Endodermal cell (in vitro differentiated cells): ENCODE measurements at regions not wholly inside any gene's neighbourhood (a gene's known extent, or its start where the extent isn't known, plus 50 kb on each side); places are given as distances from the start of the nearest gene placed in this dataset.

Experiments
- DNase-seq: peaks from one replicate; pipeline ENCODE4 v3.0.0-alpha.2; 2017
- H3K27ac ChIP-seq: 2 replicates; pipeline ENCODE4 v1.5.1; 2013; ENCODE audit warnings: mild to moderate bottlenecking, low read depth, low read length, moderate library complexity
- H3K27me3 ChIP-seq: 2 replicates; pipeline ENCODE4 v1.6.1; 2013; ENCODE audit warnings: mild to moderate bottlenecking, low read length, moderate library complexity; ENCODE audit not compliant: insufficient read depth, control insufficient read depth, poor library complexity, severe bottlenecking
- H3K36me3 ChIP-seq: 2 replicates; pipeline ENCODE4 v1.7.0; 2013; ENCODE audit warnings: mild to moderate bottlenecking, low read length, moderate library complexity; ENCODE audit not compliant: control insufficient read depth, insufficient read depth
- H3K4me1 ChIP-seq: one replicate; pipeline ENCODE4 v1.7.0; 2013; ENCODE audit warnings: low read length; ENCODE audit not compliant: control insufficient read depth, insufficient read depth
- H3K4me3 ChIP-seq: 2 replicates; pipeline ENCODE4 v1.5.1; 2013; ENCODE audit warnings: mild to moderate bottlenecking, low read length, moderate library complexity
- H3K9ac ChIP-seq: 2 replicates; pipeline ENCODE4 v1.6.1; 2013; ENCODE audit warnings: mild to moderate bottlenecking, low read length, moderate library complexity; ENCODE audit not compliant: poor library complexity, severe bottlenecking; ENCODE audit errors: extremely low read depth
- H3K9me3 ChIP-seq: 2 replicates; pipeline ENCODE4 v1.6.1; 2013; ENCODE audit warnings: mild to moderate bottlenecking, low read length, moderate library complexity; ENCODE audit not compliant: control insufficient read depth
- H3K27ac Mint-ChIP-seq: 2 replicates; pipeline ENCODE4 v1.8.0; 2020; ENCODE audit warnings: mixed read lengths
- H3K27me3 Mint-ChIP-seq: 2 replicates; pipeline ENCODE4 v1.8.0; 2021; ENCODE audit warnings: mild to moderate bottlenecking, mixed read lengths; ENCODE audit not compliant: insufficient read depth
- H3K36me3 Mint-ChIP-seq: 2 replicates; pipeline ENCODE4 v1.8.0; 2020; ENCODE audit warnings: low read depth, mixed read lengths
- H3K4me1 Mint-ChIP-seq: 2 replicates; pipeline ENCODE4 v1.8.0; 2020; ENCODE audit warnings: mixed read lengths
- H3K4me3 Mint-ChIP-seq: 2 replicates; pipeline ENCODE4 v1.8.0; 2020; ENCODE audit warnings: mild to moderate bottlenecking, moderate library complexity, mixed read lengths
- H3K9me3 Mint-ChIP-seq: 2 replicates; pipeline ENCODE4 v1.8.0; 2020; ENCODE audit warnings: mild to moderate bottlenecking, mixed read lengths
- WGBS, 2 experiments: methylation state at CpG; one replicate each; pipeline versions ENCODE4 v1.1.5 to v1.1.7; 2013; ENCODE audit warnings: missing lambda C conversion rate in 2 of 2, mixed read lengths in 1 of 2; ENCODE audit not compliant: insufficient coverage in 1 of 2, insufficient read length in 1 of 2; 5-methylcytosine and 5-hydroxymethylcytosine counted together
- TF ChIP-seq, protein P1 (sequence below): fragments of 200-600 bp; sonication (generic); conservative IDR thresholded peaks from 2 replicates; pipeline ENCODE4 v1.5.0; 2021; ENCODE audit warnings: antibody characterized with exemption, mild to moderate bottlenecking

DNA sequence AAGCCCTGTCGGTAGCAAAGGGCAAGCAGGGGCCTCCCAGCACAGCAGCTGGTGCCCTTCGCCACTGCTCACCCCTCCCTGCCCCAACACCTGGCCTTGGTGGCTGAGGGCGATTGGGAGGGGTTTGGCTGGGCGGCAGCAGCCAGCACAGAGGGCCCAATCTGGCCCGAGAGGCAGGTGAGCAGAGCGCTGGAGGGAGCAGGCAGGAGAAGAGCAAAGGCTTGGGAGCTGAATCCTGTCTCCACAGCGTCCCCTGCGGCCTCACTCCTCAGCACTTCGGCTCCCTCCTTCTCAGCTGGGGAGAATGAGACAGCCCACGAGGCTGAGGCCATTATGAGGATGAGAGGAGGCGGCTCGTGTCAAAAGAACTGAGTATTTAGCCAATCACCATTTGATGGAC lies 74.9 kb upstream of the TAF1B start:
- no peak overlapping the region for H3K27ac ChIP-seq
- no peak overlapping the region for H3K4me3 Mint-ChIP-seq
- H3K27me3 Mint-ChIP-seq, result no peaks in the 10 kb centered on the region
- H3K9me3 Mint-ChIP-seq, result no peaks in the 10 kb centered on the region
- H3K27me3 ChIP-seq, result no peaks in the 10 kb centered on the region
- H3K9me3 ChIP-seq, result no peaks in the 10 kb centered on the region
- peaks cover 9% of the 10 kb centered on the region for H3K4me1 ChIP-seq
- H3K4me3 ChIP-seq, result no peak overlapping the region
- H3K36me3 ChIP-seq, result no peaks in the 10 kb centered on the region
- H3K9ac ChIP-seq, result no peak overlapping the region
- no peak overlapping the region for H3K27ac Mint-ChIP-seq
- no peaks in the 10 kb centered on the region for H3K36me3 Mint-ChIP-seq
- DNase-seq, result peak; percentile 94
- TF ChIP-seq, protein P1, sequence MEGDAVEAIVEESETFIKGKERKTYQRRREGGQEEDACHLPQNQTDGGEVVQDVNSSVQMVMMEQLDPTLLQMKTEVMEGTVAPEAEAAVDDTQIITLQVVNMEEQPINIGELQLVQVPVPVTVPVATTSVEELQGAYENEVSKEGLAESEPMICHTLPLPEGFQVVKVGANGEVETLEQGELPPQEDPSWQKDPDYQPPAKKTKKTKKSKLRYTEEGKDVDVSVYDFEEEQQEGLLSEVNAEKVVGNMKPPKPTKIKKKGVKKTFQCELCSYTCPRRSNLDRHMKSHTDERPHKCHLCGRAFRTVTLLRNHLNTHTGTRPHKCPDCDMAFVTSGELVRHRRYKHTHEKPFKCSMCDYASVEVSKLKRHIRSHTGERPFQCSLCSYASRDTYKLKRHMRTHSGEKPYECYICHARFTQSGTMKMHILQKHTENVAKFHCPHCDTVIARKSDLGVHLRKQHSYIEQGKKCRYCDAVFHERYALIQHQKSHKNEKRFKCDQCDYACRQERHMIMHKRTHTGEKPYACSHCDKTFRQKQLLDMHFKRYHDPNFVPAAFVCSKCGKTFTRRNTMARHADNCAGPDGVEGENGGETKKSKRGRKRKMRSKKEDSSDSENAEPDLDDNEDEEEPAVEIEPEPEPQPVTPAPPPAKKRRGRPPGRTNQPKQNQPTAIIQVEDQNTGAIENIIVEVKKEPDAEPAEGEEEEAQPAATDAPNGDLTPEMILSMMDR, result peak; percentile 83
- 29 to 34% methylated on average over 10 to 12 of the region's 12 CpGs for WGBS, 2 experiments
- peaks cover 31% of the 10 kb centered on the region for H3K4me1 Mint-ChIP-seq

DNA sequence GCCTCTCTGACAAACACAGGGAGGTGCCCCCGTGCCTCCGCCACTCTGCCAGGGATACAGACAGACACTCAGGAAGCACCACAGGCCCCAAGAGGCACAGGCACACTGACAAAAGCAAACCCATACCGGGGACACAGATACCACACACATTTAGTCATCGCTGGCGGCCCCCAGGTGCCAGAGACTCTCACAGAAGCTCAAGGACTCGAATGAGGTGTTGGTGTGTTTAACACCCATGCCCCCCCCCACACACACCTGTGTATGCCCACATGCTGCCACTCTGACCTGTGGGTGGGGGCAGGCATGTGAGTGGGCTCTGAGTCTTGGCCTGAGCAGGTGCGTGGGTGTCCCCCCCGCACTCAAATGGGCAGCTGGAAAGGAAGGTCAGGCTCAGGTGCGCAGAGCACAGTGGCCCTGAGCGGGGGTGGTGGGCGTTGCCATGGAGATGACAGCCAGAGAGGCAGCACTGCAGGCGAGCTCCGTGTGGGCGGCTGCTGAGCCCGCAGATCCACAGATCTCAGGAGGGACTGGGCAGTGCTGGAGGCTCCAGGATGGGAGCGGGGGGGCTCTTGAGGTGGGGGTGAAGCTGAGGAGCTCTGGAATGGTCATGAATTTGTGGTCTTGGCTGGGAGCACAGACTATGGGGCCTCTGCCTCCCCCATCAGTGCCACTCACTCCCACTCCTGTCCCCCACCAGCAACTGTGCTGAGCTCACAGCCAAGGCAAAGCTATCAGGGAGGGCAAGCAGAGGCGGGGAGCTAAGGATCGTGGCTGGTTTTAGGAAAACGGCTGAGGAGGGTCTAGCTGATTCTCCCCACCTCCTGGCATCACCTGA lies 73.9 kb upstream of the TAF1B start:
- Histone ChIP-seq H3K27me3 (no peaks in the 10 kb centered on the region), H3K36me3 (no peaks in the 10 kb centered on the region), H3K4me3 (no peak overlapping the region), H3K9ac (no peak overlapping the region), H3K27ac (no peak overlapping the region), H3K9me3 (no peaks in the 10 kb centered on the region), H3K4me1 (peaks cover 9% of the 10 kb centered on the region)
- Mint-ChIP-seq H3K36me3 (no peaks in the 10 kb centered on the region), H3K4me3 (no peak overlapping the region), H3K27me3 (no peaks in the 10 kb centered on the region), H3K9me3 (no peaks in the 10 kb centered on the region), H3K27ac (no peak overlapping the region), H3K4me1 (peaks cover 31% of the 10 kb centered on the region)
- peak; percentile 84 for DNase-seq
- 29 to 59% methylated on average over 2 to 19 of the region's 19 CpGs for WGBS, 2 experiments
- TF ChIP-seq, protein P1, result no peak

DNA sequence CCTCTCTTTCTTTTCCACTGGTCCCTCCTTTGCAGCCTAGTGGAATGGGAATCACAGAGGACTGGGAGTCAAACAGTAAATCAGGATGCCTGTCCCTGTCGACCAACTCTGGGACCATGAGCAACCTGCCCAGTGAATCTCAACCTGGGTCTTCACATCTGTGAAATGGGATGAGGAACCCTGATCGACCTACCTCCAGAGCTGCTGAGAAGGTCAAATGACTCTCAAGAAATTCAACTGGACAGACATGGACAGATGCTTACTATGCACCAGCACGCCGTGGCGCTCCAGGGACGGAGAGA lies 73.3 kb upstream of the TAF1B start:
- peaks cover 9% of the 10 kb centered on the region for H3K4me1 ChIP-seq
- no peak overlapping the region for H3K4me3 Mint-ChIP-seq
- H3K4me3 ChIP-seq, result no peak overlapping the region
- no peak overlapping the region for H3K27ac Mint-ChIP-seq
- no peaks in the 10 kb centered on the region for H3K27me3 Mint-ChIP-seq
- peaks cover 31% of the 10 kb centered on the region for H3K4me1 Mint-ChIP-seq
- 80 to 88% methylated on average over 6 of the region's 6 CpGs for WGBS, 2 experiments
- no peaks in the 10 kb centered on the region for H3K9me3 Mint-ChIP-seq
- TF ChIP-seq, protein P1, result no peak
- no peaks in the 10 kb centered on the region for H3K36me3 Mint-ChIP-seq
- H3K27me3 ChIP-seq, result no peaks in the 10 kb centered on the region
- H3K9me3 ChIP-seq, result no peaks in the 10 kb centered on the region
- no peak overlapping the region for H3K27ac ChIP-seq
- DNase-seq, result no peak
- H3K9ac ChIP-seq, result no peak overlapping the region
- H3K36me3 ChIP-seq, result no peaks in the 10 kb centered on the region
